ENCODE measurements at regions not wholly inside any gene's neighbourhood (a gene's known extent, or its start where the extent isn't known, plus 50 kb on each side); places are given as distances from the start of the nearest gene placed in this dataset.

DNA sequence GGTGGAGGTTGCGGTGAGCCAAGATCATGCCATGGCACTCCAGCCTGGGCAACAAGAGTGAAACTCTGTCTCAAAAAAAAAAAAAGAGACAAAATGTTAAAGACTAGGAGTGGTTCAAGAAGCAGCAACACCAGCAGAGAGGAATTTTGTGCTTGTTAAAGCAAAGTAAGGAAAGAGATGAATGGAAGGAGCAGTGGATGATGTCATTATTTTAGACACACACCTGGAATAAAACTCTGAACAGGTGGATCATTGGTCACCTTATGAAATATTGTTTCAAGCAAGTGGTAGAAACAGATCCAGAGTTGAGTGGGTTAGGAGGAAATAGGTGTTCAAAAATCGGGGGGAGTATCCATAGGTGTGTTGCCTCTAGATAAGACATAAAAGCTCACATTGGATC, 129.7 kb upstream of the FRMD4A start:
- Mint-ChIP-seq H3K27me3 (peaks cover 44% of the 10 kb centered on the region), H3K4me3 (no peak overlapping the region), H3K27ac (no peak overlapping the region), H3K9me3 (ENCODE audit: insufficient read depth) (peaks cover 8% of the 10 kb centered on the region), H3K4me1 (no peaks in the 10 kb centered on the region)
- H3K9me3 ChIP-seq (ENCODE audit: control extremely low read depth in 1 of 3, control insufficient read depth in 2 of 3, insufficient read depth in 1 of 3, low read length in 2 of 3) = peaks cover 0 to 13% (median 0%) of the 10 kb centered on the region in 3 donors
- H3K79me2 ChIP-seq (ENCODE audit: control insufficient read depth, insufficient read depth, low read length) = no peaks in the 10 kb centered on the region
- ATAC-seq (ENCODE audit: low read depth) (no peak), DNase-seq (no peak)
- no peak overlapping the region for H3K4me3 ChIP-seq (ENCODE audit: control extremely low read depth in 1 of 5, extremely low read depth in 1 of 5, insufficient read depth in 1 of 5, low read depth in 2 of 5, low read length in 4 of 5)
- intact Hi-C loops (cut with micrococcal nuclease) = no loop called here
- CTCF ChIA-PET = interaction anchor here (0.6 kb wide), 1 partner anchor 441 kb away, joined by 4 read pairs; no protein-coding TSS in a partner anchor
- H2AFZ ChIP-seq (ENCODE audit: insufficient read depth, low read depth, low read length, poor library complexity, severe bottlenecking) = no peak overlapping the region
- TF ChIP-seq, protein P1, sequence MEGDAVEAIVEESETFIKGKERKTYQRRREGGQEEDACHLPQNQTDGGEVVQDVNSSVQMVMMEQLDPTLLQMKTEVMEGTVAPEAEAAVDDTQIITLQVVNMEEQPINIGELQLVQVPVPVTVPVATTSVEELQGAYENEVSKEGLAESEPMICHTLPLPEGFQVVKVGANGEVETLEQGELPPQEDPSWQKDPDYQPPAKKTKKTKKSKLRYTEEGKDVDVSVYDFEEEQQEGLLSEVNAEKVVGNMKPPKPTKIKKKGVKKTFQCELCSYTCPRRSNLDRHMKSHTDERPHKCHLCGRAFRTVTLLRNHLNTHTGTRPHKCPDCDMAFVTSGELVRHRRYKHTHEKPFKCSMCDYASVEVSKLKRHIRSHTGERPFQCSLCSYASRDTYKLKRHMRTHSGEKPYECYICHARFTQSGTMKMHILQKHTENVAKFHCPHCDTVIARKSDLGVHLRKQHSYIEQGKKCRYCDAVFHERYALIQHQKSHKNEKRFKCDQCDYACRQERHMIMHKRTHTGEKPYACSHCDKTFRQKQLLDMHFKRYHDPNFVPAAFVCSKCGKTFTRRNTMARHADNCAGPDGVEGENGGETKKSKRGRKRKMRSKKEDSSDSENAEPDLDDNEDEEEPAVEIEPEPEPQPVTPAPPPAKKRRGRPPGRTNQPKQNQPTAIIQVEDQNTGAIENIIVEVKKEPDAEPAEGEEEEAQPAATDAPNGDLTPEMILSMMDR (IDR thresholded peaks at IDR 0.05) = no peak
- TF ChIP-seq EZH2 (IDR thresholded peaks at IDR 0.05; ENCODE audit: borderline replicate concordance, insufficient read depth, low read depth, low read length, poor library complexity, severe bottlenecking) = no peak
- H3K4me1 ChIP-seq (ENCODE audit: control insufficient read depth in 2 of 2, insufficient read depth in 2 of 2, low read length in 2 of 2) = no peaks in the 10 kb centered on the region
- H3K36me3 ChIP-seq (replicated peaks in 1 of 2; ENCODE audit: control extremely low read depth in 1 of 2, control insufficient read depth in 1 of 2, extremely low read depth in 1 of 2, insufficient read depth in 2 of 2, low read length in 1 of 2) = no peaks in the 10 kb centered on the region
- H3K9ac ChIP-seq (ENCODE audit: low read length) = no peak overlapping the region
- H3K27me3 ChIP-seq (replicated peaks in 1 of 4; ENCODE audit: control extremely low read depth in 1 of 4, control insufficient read depth in 3 of 4, insufficient read depth in 4 of 4, low read length in 3 of 4) = peaks cover 0 to 5% (median 2%) of the 10 kb centered on the region in 4 experiments
- no peak overlapping the region for H3K27ac ChIP-seq (ENCODE audit: low read length in 2 of 2)
- POLR2A ChIA-PET = no interaction called here
- no peaks in the 10 kb centered on the region for H4K20me1 ChIP-seq (ENCODE audit: control insufficient read depth, insufficient read depth, low read length, poor library complexity, severe bottlenecking)
- WGBS (ENCODE audit: insufficient coverage) = 100% methylated on average over 1 of the region's 2 CpGs
- no peak overlapping the region for H3K4me2 ChIP-seq (replicated peaks; ENCODE audit: low read depth, low read length, poor library complexity, severe bottlenecking)

DNA sequence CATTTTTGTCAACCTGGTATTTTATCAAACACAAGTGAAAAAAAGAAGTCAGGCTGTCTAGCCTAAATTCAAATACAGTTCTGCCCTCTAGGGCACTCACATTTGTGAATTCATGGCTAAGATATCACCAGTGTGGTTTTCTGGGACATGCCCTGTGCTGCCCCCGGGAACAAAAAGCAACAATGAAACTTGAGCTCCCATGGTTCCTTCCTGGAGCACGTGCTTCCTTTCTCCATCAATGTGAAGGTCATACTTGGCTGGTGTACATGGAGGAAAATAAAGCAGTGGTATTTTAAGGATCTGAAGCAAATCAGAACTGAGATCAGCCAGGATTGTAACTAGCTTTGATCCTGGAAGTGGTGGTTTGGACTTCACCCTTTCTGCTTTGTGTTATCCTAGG, 128.9 kb upstream of the FRMD4A start:
- no peaks in the 10 kb centered on the region for H3K4me1 Mint-ChIP-seq
- DNase-seq (no peak), ATAC-seq (ENCODE audit: low read depth) (no peak)
- 47% methylated on average over 2 of the region's 2 CpGs for WGBS (ENCODE audit: insufficient coverage)
- ChIA-PET POLR2A (no interaction called here), CTCF (no interaction called here)
- TF ChIP-seq, protein P1 (IDR thresholded peaks at IDR 0.05) = no peak
- no peak for TF ChIP-seq EZH2 (IDR thresholded peaks at IDR 0.05; ENCODE audit: borderline replicate concordance, insufficient read depth, low read depth, low read length, poor library complexity, severe bottlenecking)
- no peaks in the 10 kb centered on the region for H3K4me1 ChIP-seq (ENCODE audit: control insufficient read depth in 2 of 2, insufficient read depth in 2 of 2, low read length in 2 of 2)
- no peaks in the 10 kb centered on the region for H3K36me3 ChIP-seq (replicated peaks in 1 of 2; ENCODE audit: control extremely low read depth in 1 of 2, control insufficient read depth in 1 of 2, extremely low read depth in 1 of 2, insufficient read depth in 2 of 2, low read length in 1 of 2)
- H4K20me1 ChIP-seq (ENCODE audit: control insufficient read depth, insufficient read depth, low read length, poor library complexity, severe bottlenecking) = no peaks in the 10 kb centered on the region
- H3K27me3 Mint-ChIP-seq = peaks cover 44% of the 10 kb centered on the region
- no peak overlapping the region for H3K4me2 ChIP-seq (replicated peaks; ENCODE audit: low read depth, low read length, poor library complexity, severe bottlenecking)
- intact Hi-C loops (cut with micrococcal nuclease) = no loop called here
- peaks cover 0 to 9% (median 0%) of the 10 kb centered on the region in 3 donors for H3K9me3 ChIP-seq (ENCODE audit: control extremely low read depth in 1 of 3, control insufficient read depth in 2 of 3, insufficient read depth in 1 of 3, low read length in 2 of 3)
- H2AFZ ChIP-seq (ENCODE audit: insufficient read depth, low read depth, low read length, poor library complexity, severe bottlenecking) = no peak overlapping the region
- H3K9me3 Mint-ChIP-seq (ENCODE audit: insufficient read depth) = peaks cover 8% of the 10 kb centered on the region
- no peak overlapping the region for H3K4me3 ChIP-seq (ENCODE audit: control extremely low read depth in 1 of 5, extremely low read depth in 1 of 5, insufficient read depth in 1 of 5, low read depth in 2 of 5, low read length in 4 of 5)
- no peak overlapping the region for H3K4me3 Mint-ChIP-seq
- H3K9ac ChIP-seq (ENCODE audit: low read length) = no peak overlapping the region
- H3K79me2 ChIP-seq (ENCODE audit: control insufficient read depth, insufficient read depth, low read length) = no peaks in the 10 kb centered on the region
- H3K27me3 ChIP-seq (replicated peaks in 1 of 4; ENCODE audit: control extremely low read depth in 1 of 4, control insufficient read depth in 3 of 4, insufficient read depth in 4 of 4, low read length in 3 of 4) = peaks cover 0 to 5% (median 2%) of the 10 kb centered on the region in 4 experiments
- no peak overlapping the region for H3K27ac ChIP-seq (ENCODE audit: low read length in 2 of 2)
- H3K27ac Mint-ChIP-seq = no peak overlapping the region

Measured in B cell (primary cell).